ENCODE measurements at regions not wholly inside any gene's neighbourhood (a gene's known extent, or its start where the extent isn't known, plus 50 kb on each side); places are given as distances from the start of the nearest gene placed in this dataset.

DNA sequence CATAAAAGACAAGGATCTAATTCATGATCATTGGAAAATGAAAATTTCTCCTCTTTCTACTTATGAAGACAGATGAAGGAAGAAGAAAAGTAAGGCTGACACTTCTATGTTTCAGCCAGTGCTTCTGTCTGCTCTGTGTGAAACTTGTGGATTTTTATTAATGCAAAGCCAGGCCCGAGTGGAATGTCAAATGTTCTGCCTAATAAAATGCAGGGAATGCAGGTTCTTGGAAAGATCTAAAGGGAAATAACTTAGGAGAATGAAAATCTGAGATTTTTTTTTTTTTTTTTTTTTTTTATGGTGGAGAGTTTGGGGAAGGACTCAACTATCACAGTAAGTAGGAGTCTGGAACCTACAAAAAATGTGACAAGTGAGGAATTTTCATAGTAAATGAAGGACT is 1732.3 kb upstream of the SLC10A2 start:
- Histone ChIP-seq H3K27me3 (ENCODE audit: insufficient read depth) (no peaks in the 10 kb centered on the region), H3K36me3 (ENCODE audit: insufficient read depth) (no peaks in the 10 kb centered on the region), H2AFZ (no peak overlapping the region), H3K79me2 (replicated peaks; ENCODE audit: insufficient read depth) (no peaks in the 10 kb centered on the region), H3F3A (replicated peaks; ENCODE audit: low read depth) (no peaks in the 10 kb centered on the region), H3K4me2 (no peak overlapping the region), H3K4me3 (no peak overlapping the region), H3K27ac (ENCODE audit: low read depth) (no peak overlapping the region), H3K4me1 (ENCODE audit: insufficient read depth) (no peaks in the 10 kb centered on the region), H4K20me1 (replicated peaks; ENCODE audit: insufficient read depth) (no peaks in the 10 kb centered on the region), H3K9me2 (ENCODE audit: insufficient read depth) (no peaks in the 10 kb centered on the region; the same call in 1 of the 2 replicates)
- TF ChIP-seq, protein P1, sequence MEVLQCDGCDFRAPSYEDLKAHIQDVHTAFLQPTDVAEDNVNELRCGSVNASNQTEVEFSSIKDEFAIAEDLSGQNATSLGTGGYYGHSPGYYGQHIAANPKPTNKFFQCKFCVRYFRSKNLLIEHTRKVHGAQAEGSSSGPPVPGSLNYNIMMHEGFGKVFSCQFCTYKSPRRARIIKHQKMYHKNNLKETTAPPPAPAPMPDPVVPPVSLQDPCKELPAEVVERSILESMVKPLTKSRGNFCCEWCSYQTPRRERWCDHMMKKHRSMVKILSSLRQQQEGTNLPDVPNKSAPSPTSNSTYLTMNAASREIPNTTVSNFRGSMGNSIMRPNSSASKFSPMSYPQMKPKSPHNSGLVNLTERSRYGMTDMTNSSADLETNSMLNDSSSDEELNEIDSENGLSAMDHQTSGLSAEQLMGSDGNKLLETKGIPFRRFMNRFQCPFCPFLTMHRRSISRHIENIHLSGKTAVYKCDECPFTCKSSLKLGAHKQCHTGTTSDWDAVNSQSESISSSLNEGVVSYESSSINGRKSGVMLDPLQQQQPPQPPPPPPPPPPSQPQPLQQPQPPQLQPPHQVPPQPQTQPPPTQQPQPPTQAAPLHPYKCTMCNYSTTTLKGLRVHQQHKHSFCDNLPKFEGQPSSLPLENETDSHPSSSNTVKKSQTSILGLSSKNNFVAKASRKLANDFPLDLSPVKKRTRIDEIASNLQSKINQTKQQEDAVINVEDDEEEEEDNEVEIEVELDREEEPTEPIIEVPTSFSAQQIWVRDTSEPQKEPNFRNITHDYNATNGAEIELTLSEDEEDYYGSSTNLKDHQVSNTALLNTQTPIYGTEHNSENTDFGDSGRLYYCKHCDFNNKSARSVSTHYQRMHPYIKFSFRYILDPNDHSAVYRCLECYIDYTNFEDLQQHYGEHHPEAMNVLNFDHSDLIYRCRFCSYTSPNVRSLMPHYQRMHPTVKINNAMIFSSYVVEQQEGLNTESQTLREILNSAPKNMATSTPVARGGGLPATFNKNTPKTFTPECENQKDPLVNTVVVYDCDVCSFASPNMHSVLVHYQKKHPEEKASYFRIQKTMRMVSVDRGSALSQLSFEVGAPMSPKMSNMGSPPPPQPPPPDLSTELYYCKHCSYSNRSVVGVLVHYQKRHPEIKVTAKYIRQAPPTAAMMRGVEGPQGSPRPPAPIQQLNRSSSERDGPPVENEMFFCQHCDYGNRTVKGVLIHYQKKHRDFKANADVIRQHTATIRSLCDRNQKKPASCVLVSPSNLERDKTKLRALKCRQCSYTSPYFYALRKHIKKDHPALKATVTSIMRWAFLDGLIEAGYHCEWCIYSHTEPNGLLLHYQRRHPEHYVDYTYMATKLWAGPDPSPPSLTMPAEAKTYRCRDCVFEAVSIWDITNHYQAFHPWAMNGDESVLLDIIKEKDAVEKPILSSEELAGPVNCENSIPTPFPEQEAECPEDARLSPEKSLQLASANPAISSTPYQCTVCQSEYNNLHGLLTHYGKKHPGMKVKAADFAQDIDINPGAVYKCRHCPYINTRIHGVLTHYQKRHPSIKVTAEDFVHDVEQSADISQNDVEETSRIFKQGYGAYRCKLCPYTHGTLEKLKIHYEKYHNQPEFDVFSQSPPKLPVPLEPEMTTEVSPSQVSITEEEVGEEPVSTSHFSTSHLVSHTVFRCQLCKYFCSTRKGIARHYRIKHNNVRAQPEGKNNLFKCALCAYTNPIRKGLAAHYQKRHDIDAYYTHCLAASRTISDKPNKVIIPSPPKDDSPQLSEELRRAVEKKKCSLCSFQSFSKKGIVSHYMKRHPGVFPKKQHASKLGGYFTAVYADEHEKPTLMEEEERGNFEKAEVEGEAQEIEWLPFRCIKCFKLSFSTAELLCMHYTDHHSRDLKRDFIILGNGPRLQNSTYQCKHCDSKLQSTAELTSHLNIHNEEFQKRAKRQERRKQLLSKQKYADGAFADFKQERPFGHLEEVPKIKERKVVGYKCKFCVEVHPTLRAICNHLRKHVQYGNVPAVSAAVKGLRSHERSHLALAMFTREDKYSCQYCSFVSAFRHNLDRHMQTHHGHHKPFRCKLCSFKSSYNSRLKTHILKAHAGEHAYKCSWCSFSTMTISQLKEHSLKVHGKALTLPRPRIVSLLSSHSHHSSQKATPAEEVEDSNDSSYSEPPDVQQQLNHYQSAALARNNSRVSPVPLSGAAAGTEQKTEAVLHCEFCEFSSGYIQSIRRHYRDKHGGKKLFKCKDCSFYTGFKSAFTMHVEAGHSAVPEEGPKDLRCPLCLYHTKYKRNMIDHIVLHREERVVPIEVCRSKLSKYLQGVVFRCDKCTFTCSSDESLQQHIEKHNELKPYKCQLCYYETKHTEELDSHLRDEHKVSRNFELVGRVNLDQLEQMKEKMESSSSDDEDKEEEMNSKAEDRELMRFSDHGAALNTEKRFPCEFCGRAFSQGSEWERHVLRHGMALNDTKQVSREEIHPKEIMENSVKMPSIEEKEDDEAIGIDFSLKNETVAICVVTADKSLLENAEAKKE (CRISPR knock-in tag; IDR thresholded peaks at IDR 0.05), result no peak
- TF ChIP-seq NANOG (IDR thresholded peaks at IDR 0.05; ENCODE audit: borderline replicate concordance) (no peak), EZH2 (IDR thresholded peaks at IDR 0.05; ENCODE audit: low read depth, unreplicated experiment) (no peak), JUNB (IDR thresholded peaks at IDR 0.05; ENCODE audit: unreplicated experiment) (no peak), ZNF331 (CRISPR knock-in tag; IDR thresholded peaks at IDR 0.05; ENCODE audit: low read depth) (no peak), CREB1 (CRISPR knock-in tag; IDR thresholded peaks at IDR 0.05; ENCODE audit: low read depth) (no peak), EZH2phosphoT487 (IDR thresholded peaks at IDR 0.05; ENCODE audit: unreplicated experiment) (no peak)
- TF ChIP-seq, protein P2, sequence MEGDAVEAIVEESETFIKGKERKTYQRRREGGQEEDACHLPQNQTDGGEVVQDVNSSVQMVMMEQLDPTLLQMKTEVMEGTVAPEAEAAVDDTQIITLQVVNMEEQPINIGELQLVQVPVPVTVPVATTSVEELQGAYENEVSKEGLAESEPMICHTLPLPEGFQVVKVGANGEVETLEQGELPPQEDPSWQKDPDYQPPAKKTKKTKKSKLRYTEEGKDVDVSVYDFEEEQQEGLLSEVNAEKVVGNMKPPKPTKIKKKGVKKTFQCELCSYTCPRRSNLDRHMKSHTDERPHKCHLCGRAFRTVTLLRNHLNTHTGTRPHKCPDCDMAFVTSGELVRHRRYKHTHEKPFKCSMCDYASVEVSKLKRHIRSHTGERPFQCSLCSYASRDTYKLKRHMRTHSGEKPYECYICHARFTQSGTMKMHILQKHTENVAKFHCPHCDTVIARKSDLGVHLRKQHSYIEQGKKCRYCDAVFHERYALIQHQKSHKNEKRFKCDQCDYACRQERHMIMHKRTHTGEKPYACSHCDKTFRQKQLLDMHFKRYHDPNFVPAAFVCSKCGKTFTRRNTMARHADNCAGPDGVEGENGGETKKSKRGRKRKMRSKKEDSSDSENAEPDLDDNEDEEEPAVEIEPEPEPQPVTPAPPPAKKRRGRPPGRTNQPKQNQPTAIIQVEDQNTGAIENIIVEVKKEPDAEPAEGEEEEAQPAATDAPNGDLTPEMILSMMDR (conservative IDR thresholded peaks at IDR 0.05; ENCODE audit: low read depth in 2 of 2), result no peak
- TF ChIP-seq, protein P3, sequence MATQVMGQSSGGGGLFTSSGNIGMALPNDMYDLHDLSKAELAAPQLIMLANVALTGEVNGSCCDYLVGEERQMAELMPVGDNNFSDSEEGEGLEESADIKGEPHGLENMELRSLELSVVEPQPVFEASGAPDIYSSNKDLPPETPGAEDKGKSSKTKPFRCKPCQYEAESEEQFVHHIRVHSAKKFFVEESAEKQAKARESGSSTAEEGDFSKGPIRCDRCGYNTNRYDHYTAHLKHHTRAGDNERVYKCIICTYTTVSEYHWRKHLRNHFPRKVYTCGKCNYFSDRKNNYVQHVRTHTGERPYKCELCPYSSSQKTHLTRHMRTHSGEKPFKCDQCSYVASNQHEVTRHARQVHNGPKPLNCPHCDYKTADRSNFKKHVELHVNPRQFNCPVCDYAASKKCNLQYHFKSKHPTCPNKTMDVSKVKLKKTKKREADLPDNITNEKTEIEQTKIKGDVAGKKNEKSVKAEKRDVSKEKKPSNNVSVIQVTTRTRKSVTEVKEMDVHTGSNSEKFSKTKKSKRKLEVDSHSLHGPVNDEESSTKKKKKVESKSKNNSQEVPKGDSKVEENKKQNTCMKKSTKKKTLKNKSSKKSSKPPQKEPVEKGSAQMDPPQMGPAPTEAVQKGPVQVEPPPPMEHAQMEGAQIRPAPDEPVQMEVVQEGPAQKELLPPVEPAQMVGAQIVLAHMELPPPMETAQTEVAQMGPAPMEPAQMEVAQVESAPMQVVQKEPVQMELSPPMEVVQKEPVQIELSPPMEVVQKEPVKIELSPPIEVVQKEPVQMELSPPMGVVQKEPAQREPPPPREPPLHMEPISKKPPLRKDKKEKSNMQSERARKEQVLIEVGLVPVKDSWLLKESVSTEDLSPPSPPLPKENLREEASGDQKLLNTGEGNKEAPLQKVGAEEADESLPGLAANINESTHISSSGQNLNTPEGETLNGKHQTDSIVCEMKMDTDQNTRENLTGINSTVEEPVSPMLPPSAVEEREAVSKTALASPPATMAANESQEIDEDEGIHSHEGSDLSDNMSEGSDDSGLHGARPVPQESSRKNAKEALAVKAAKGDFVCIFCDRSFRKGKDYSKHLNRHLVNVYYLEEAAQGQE (IDR thresholded peaks at IDR 0.05; ENCODE audit: unreplicated experiment), result no peak
- TF ChIP-seq, protein P4, sequence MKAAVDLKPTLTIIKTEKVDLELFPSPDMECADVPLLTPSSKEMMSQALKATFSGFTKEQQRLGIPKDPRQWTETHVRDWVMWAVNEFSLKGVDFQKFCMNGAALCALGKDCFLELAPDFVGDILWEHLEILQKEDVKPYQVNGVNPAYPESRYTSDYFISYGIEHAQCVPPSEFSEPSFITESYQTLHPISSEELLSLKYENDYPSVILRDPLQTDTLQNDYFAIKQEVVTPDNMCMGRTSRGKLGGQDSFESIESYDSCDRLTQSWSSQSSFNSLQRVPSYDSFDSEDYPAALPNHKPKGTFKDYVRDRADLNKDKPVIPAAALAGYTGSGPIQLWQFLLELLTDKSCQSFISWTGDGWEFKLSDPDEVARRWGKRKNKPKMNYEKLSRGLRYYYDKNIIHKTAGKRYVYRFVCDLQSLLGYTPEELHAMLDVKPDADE (IDR thresholded peaks at IDR 0.05), result no peak
- H3K36me3 Mint-ChIP-seq (ENCODE audit: low read depth), result no peaks in the 10 kb centered on the region
- DNase-seq (ENCODE audit: low spot score) (no peak), ATAC-seq (no peak)
- no peak overlapping the region for H3K27ac Mint-ChIP-seq
- no peak overlapping the region for H3K4me3 Mint-ChIP-seq
- H3K27me3 Mint-ChIP-seq (ENCODE audit: insufficient read depth, low read depth, poor library complexity), result no peaks in the 10 kb centered on the region
- no peaks in the 10 kb centered on the region for H3K9me3 Mint-ChIP-seq
- H3K4me1 Mint-ChIP-seq, result peaks cover 5% of the 10 kb centered on the region; the same call in 1 of the 3 replicates

All from GM23338 (cell line).